ENCODE measurements at regions not wholly inside any gene's neighbourhood (a gene's known extent, or its start where the extent isn't known, plus 50 kb on each side); places are given as distances from the start of the nearest gene placed in this dataset.

DNA sequence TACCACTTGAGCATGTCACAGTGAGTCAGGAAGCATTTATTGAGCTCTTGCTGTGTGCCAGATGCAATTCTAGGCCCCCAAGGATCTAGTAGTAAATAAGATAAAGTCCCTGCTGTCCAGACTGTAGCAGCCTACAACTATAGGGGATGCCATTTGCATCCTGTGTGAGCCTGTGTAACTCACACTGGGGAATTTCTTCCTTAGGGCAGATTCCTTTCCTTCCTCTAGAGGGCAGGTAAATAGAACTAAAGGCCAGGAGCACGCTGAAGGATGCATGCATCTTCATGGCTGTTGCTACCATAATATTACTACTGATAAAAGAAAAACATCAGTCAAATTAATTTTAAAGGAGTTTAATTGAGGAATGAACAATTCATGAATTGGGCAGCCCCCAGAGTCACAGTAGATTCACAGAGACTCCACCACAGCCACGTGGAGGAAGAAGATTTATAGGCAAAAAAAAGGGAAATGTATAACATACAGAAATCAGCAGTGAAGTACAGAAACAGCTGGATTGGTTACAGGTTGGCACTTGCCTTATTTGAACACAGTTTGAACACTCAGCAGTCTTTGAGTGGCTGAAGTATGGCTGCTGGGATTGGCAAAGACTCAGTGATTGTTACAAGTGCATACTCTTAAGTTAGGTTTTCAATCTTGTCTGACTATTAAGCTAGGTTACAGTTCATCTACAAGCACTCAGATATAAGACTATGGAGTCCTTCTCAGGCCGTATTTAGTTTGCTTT is 98.9 kb downstream of the ACTL7B start:
- TF ChIP-seq, protein P1, sequence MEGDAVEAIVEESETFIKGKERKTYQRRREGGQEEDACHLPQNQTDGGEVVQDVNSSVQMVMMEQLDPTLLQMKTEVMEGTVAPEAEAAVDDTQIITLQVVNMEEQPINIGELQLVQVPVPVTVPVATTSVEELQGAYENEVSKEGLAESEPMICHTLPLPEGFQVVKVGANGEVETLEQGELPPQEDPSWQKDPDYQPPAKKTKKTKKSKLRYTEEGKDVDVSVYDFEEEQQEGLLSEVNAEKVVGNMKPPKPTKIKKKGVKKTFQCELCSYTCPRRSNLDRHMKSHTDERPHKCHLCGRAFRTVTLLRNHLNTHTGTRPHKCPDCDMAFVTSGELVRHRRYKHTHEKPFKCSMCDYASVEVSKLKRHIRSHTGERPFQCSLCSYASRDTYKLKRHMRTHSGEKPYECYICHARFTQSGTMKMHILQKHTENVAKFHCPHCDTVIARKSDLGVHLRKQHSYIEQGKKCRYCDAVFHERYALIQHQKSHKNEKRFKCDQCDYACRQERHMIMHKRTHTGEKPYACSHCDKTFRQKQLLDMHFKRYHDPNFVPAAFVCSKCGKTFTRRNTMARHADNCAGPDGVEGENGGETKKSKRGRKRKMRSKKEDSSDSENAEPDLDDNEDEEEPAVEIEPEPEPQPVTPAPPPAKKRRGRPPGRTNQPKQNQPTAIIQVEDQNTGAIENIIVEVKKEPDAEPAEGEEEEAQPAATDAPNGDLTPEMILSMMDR (IDR thresholded peaks at IDR 0.05) = no peak
- no peak for TF ChIP-seq POLR2A (IDR thresholded peaks at IDR 0.05)

Data from adrenal gland (tissue), 5 donors.